ENCODE measurements at regions not wholly inside any gene's neighbourhood (a gene's known extent, or its start where the extent isn't known, plus 50 kb on each side); places are given as distances from the start of the nearest gene placed in this dataset.

DNA sequence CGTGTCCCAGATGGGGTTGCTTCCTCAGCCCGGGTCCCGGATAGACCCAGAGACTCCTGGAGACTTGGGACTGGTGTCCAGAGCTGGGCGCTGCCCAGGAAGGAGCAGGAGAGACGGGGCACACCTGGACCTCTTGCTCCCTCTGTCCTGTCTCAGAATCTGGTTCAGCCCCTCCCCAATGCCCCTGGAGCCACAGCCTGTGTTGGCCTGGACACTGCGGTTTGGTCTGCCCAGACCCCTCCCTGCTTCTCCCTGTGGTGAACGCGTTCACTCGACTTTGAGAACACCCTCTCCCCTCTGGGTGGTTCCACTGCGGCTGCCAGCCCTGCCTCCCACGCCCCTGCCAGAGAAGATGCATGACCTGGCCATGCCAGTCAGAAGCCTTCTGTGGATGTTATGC lies 111.1 kb downstream of the HMX1 start:
- Histone ChIP-seq H3K4me1 (ENCODE audit: control insufficient read depth in 1 of 2, insufficient read depth in 2 of 2, low read length in 2 of 2) (no peaks in the 10 kb centered on the region), H3K36me3 (replicated peaks in 1 of 2; ENCODE audit: control insufficient read depth in 1 of 2, insufficient read depth in 2 of 2, low read length in 2 of 2) (no peaks in the 10 kb centered on the region), H3K4me2 (replicated peaks; ENCODE audit: extremely low read depth, low read length, poor library complexity, severe bottlenecking) (no peak overlapping the region), H4K20me1 (ENCODE audit: insufficient read depth, low read length) (no peaks in the 10 kb centered on the region), H3K4me3 (replicated peaks in 1 of 3; ENCODE audit: low read depth in 2 of 3, low read length in 3 of 3) (no peak overlapping the region), H3K9ac (ENCODE audit: insufficient read depth, low read length, poor library complexity, severe bottlenecking) (no peak overlapping the region), H3K27ac (ENCODE audit: low read depth in 1 of 2, low read length in 2 of 2) (no peak overlapping the region), H3K9me3 (replicated peaks in 1 of 2; ENCODE audit: control insufficient read depth in 1 of 2, insufficient read depth in 1 of 2, low read length in 2 of 2) (no peaks in the 10 kb centered on the region), H3K27me3 (ENCODE audit: control insufficient read depth in 2 of 2, insufficient read depth in 2 of 2, low read length in 2 of 2) (no peaks in the 10 kb centered on the region), H3K79me2 (ENCODE audit: insufficient read depth, low read length) (no peaks in the 10 kb centered on the region), H2AFZ (ENCODE audit: insufficient read depth, low read depth, low read length, poor library complexity, severe bottlenecking) (no peak overlapping the region)
- Mint-ChIP-seq H3K4me1 (no peaks in the 10 kb centered on the region), H3K27ac (no peak overlapping the region), H3K27me3 (ENCODE audit: low read depth in 3 of 3) (peaks cover 4 to 6% (median 5%) of the 10 kb centered on the region in 3 donors), H3K36me3 (no peaks in the 10 kb centered on the region), H3K4me3 (no peak overlapping the region), H3K9me3 (no peaks in the 10 kb centered on the region)
- TF ChIP-seq, protein P1, sequence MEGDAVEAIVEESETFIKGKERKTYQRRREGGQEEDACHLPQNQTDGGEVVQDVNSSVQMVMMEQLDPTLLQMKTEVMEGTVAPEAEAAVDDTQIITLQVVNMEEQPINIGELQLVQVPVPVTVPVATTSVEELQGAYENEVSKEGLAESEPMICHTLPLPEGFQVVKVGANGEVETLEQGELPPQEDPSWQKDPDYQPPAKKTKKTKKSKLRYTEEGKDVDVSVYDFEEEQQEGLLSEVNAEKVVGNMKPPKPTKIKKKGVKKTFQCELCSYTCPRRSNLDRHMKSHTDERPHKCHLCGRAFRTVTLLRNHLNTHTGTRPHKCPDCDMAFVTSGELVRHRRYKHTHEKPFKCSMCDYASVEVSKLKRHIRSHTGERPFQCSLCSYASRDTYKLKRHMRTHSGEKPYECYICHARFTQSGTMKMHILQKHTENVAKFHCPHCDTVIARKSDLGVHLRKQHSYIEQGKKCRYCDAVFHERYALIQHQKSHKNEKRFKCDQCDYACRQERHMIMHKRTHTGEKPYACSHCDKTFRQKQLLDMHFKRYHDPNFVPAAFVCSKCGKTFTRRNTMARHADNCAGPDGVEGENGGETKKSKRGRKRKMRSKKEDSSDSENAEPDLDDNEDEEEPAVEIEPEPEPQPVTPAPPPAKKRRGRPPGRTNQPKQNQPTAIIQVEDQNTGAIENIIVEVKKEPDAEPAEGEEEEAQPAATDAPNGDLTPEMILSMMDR (IDR thresholded peaks at IDR 0.05): no peak
- DNase-seq: no peak
- intact Hi-C loops (cut with micrococcal nuclease): no loop called here
- 87% methylated on average over 10 of the region's 11 CpGs for WGBS (ENCODE audit: insufficient coverage)

DNA sequence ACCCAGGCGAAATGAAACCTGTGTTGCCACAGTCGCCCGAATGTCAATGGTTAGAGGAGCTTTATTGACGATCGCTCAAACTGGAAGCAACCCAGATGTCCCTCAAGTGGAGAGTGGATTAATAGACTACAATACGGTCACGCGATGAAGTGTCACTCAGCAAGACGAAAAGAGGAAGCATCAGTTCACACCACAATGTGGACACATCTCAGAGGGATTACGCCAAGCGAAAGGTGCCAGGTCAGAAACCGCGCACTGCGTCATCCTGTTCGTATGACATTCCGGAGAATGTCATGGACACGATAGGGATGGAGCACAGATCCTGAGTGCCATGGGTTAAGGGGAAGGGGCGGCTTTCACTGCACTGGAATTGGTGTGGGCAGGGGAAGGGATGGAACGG lies 111.7 kb downstream of the HMX1 start:
- Histone ChIP-seq H3K27ac (ENCODE audit: low read depth in 1 of 2, low read length in 2 of 2) (no peak overlapping the region), H3K4me2 (replicated peaks; ENCODE audit: extremely low read depth, low read length, poor library complexity, severe bottlenecking) (no peak overlapping the region), H3K36me3 (replicated peaks in 1 of 2; ENCODE audit: control insufficient read depth in 1 of 2, insufficient read depth in 2 of 2, low read length in 2 of 2) (no peaks in the 10 kb centered on the region), H3K4me3 (replicated peaks in 1 of 3; ENCODE audit: low read depth in 2 of 3, low read length in 3 of 3) (no peak overlapping the region), H3K9ac (ENCODE audit: insufficient read depth, low read length, poor library complexity, severe bottlenecking) (no peak overlapping the region), H3K9me3 (replicated peaks in 1 of 2; ENCODE audit: control insufficient read depth in 1 of 2, insufficient read depth in 1 of 2, low read length in 2 of 2) (no peaks in the 10 kb centered on the region), H3K4me1 (ENCODE audit: control insufficient read depth in 1 of 2, insufficient read depth in 2 of 2, low read length in 2 of 2) (no peaks in the 10 kb centered on the region), H4K20me1 (ENCODE audit: insufficient read depth, low read length) (no peaks in the 10 kb centered on the region), H3K79me2 (ENCODE audit: insufficient read depth, low read length) (no peaks in the 10 kb centered on the region), H3K27me3 (ENCODE audit: control insufficient read depth in 2 of 2, insufficient read depth in 2 of 2, low read length in 2 of 2) (no peaks in the 10 kb centered on the region), H2AFZ (ENCODE audit: insufficient read depth, low read depth, low read length, poor library complexity, severe bottlenecking) (no peak overlapping the region)
- TF ChIP-seq, protein P1 (IDR thresholded peaks at IDR 0.05): no peak
- no peak overlapping the region for H3K4me3 Mint-ChIP-seq
- no peaks in the 10 kb centered on the region for H3K4me1 Mint-ChIP-seq
- H3K9me3 Mint-ChIP-seq: no peaks in the 10 kb centered on the region
- peaks cover 4 to 6% (median 5%) of the 10 kb centered on the region in 3 donors for H3K27me3 Mint-ChIP-seq (ENCODE audit: low read depth in 3 of 3)
- DNase-seq: no peak
- no peaks in the 10 kb centered on the region for H3K36me3 Mint-ChIP-seq
- H3K27ac Mint-ChIP-seq: no peak overlapping the region
- 72% methylated on average over 16 of the region's 19 CpGs for WGBS (ENCODE audit: insufficient coverage)
- intact Hi-C loops (cut with micrococcal nuclease): no loop called here
